NT2/D1 (cell line): ENCODE measurements at regions not wholly inside any gene's neighbourhood (a gene's known extent, or its start where the extent isn't known, plus 50 kb on each side); places are given as distances from the start of the nearest gene placed in this dataset.

ENCODE experiments used
- YY1 ChIP-seq: IDR thresholded peaks from 2 replicates; pipeline ENCODE4 v1.6.1; 2011; ENCODE audit not compliant: insufficient read length, insufficient read depth
- ZNF274 ChIP-seq: IDR thresholded peaks from 2 replicates; pipeline ENCODE4 v1.6.1; 2011; ENCODE audit warnings: mild to moderate bottlenecking, low read depth, low read length

- TF ChIP-seq ZNF274 (no peak), YY1 (no peak)
Observed at GRCh38 chr11:45722144-45722543, 56.7 kb upstream of the CHST1 start.
